Neural crest cell (in vitro differentiated cells): ENCODE measurements at regions not wholly inside any gene's neighbourhood (a gene's known extent, or its start where the extent isn't known, plus 50 kb on each side); places are given as distances from the start of the nearest gene placed in this dataset.

Source experiments
- DNase-seq: peaks from one replicate; pipeline ENCODE4 v3.0.0; 2021; ENCODE audit warnings: low read depth, mixed read lengths, low spot score
- H3K27ac Mint-ChIP-seq: one replicate; pipeline ENCODE4 v1.8.0; 2021; ENCODE audit warnings: mild to moderate bottlenecking, mixed read lengths; ENCODE audit not compliant: unreplicated experiment
- H3K27me3 Mint-ChIP-seq: 2 replicates; pipeline ENCODE4 v1.8.0; 2021; ENCODE audit warnings: low read depth, mild to moderate bottlenecking, mixed read lengths
- H3K36me3 Mint-ChIP-seq: 2 replicates; pipeline ENCODE4 v1.8.0; 2021; ENCODE audit warnings: low read depth, mild to moderate bottlenecking, mixed read lengths
- H3K4me1 Mint-ChIP-seq: 2 replicates; pipeline ENCODE4 v1.8.0; 2021; ENCODE audit warnings: mixed read lengths
- H3K4me3 Mint-ChIP-seq: one replicate; pipeline ENCODE4 v1.8.0; 2021; ENCODE audit warnings: mild to moderate bottlenecking, mixed read lengths
- H3K9me3 Mint-ChIP-seq: 2 replicates; pipeline ENCODE4 v1.8.0; 2021; ENCODE audit warnings: mixed read lengths
- CTCF ChIP-seq: fragments of 200-600 bp; sonication (generic); conservative IDR thresholded peaks from 2 replicates; pipeline ENCODE4 v1.5.0; 2021; ENCODE audit warnings: antibody characterized with exemption, mild to moderate bottlenecking

DNA sequence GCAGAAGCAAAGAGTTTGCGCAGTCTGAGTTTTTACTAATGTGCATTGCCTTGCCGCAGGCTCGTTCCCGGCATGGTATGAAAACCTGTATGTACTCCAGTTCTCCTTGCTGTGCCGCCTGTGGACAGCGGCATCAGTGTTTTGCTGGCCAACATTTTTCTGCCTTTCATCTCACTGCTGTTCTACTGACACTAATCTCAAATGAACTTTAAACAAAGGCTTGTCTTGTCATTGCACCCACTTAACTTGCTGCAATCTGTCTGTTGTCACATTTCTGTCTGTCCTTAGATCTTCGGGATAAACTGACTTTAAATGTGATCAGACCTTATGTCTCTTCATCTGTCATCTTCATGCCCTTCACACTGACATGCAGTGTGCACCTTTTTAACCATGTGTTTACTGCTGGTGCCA lies 71.7 kb upstream of the ZNRF2 start:
- DNase-seq: no peak
- H3K4me3 Mint-ChIP-seq: no peak overlapping the region
- H3K27ac Mint-ChIP-seq: no peak overlapping the region
- TF ChIP-seq CTCF: no peak
- H3K9me3 Mint-ChIP-seq: peaks cover 2% of the 10 kb centered on the region
- H3K27me3 Mint-ChIP-seq: peaks cover 6% of the 10 kb centered on the region
- peaks cover 11% of the 10 kb centered on the region for H3K4me1 Mint-ChIP-seq
- H3K36me3 Mint-ChIP-seq: no peaks in the 10 kb centered on the region

DNA sequence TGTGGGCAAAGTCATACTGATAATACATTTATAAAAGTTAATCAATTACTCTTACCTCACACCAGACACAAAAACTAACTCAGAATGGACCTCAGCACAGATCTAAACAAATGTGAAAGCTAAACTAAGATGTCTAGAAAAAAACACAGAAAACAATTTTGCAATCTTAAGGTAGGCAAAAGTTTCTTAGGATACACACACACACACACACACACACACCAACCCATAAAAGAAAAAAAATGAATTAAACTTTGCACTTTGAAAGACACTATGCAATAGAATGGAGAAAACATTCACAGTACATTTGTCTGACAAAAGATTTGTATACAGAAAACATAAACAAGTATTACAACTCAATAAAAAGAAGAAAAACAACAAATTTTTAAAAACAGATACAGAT lies 70.8 kb upstream of the ZNRF2 start:
- Mint-ChIP-seq H3K9me3 (peaks cover 3% of the 10 kb centered on the region), H3K4me1 (peaks cover 11% of the 10 kb centered on the region), H3K27ac (no peak overlapping the region), H3K27me3 (peaks cover 6% of the 10 kb centered on the region), H3K36me3 (no peaks in the 10 kb centered on the region), H3K4me3 (no peak overlapping the region)
- DNase-seq: no peak
- no peak for TF ChIP-seq CTCF

DNA sequence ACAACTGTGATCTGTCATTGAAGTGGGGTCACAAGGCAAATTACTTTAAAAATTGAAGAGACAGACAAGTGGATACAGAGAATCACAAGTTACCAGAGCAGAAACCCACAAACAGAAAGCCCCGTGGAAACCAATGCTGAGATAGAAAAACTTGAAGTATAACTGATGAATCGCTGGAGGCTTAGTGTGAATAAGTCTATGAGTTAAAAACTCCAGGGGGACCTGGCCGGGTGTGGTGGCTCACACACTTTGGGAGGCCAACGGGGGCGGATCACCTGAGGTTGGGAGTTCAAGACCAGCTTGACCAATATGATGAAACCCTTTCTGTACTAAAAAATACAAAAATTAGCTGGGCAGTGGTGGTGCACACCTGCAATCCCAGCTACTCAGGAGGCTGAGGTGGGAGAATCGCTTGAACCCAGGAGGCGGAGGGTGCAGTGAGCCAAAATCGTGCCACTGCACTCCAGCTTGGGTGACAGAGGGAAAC lies 69.7 kb upstream of the ZNRF2 start:
- Mint-ChIP-seq H3K9me3 (peaks cover 10% of the 10 kb centered on the region), H3K27ac (no peak overlapping the region), H3K4me1 (peaks cover 11% of the 10 kb centered on the region), H3K4me3 (no peak overlapping the region), H3K36me3 (peaks cover 2% of the 10 kb centered on the region), H3K27me3 (peaks cover 7% of the 10 kb centered on the region)
- no peak for DNase-seq
- TF ChIP-seq CTCF: no peak

- no peak for DNase-seq
- no peak overlapping the region for H3K4me3 Mint-ChIP-seq
- H3K36me3 Mint-ChIP-seq: peaks cover 3% of the 10 kb centered on the region
- peaks cover 14% of the 10 kb centered on the region for H3K9me3 Mint-ChIP-seq
- no peak overlapping the region for H3K27ac Mint-ChIP-seq
- no peaks in the 10 kb centered on the region for H3K4me1 Mint-ChIP-seq
- H3K27me3 Mint-ChIP-seq: peaks cover 3% of the 10 kb centered on the region
- no peak for TF ChIP-seq CTCF
These were observed 62.6 kb upstream of the ZNRF2 start for GRCh38 chr7:30221764-30222163.

- H3K36me3 Mint-ChIP-seq: peaks cover 3% of the 10 kb centered on the region
- no peak overlapping the region for H3K27ac Mint-ChIP-seq
- peaks cover 3% of the 10 kb centered on the region for H3K27me3 Mint-ChIP-seq
- H3K9me3 Mint-ChIP-seq: peaks cover 12% of the 10 kb centered on the region
- no peak for TF ChIP-seq CTCF
- H3K4me1 Mint-ChIP-seq: no peaks in the 10 kb centered on the region
- DNase-seq: no peak
- no peak overlapping the region for H3K4me3 Mint-ChIP-seq
These were observed 61.7 kb upstream of the ZNRF2 start for GRCh38 chr7:30222515-30223215.
